Endothelial cell of umbilical vein (primary cell): ENCODE measurements at regions not wholly inside any gene's neighbourhood (a gene's known extent, or its start where the extent isn't known, plus 50 kb on each side); places are given as distances from the start of the nearest gene placed in this dataset.

Experiments
- BruUV-seq: library from RNA; stranded (reverse); fragments of 400-500 nt; replicated peaks from 2 replicates; lab custom pipeline; 2021; lab: Mats Ljungman, UMichigan
- CTCF ChIA-PET: fragments of 300-600, 350-600 bp; sonication (Branson Sonifier 250); formaldehyde crosslinking; loops from one replicate; lab custom pipeline; 2021; ENCODE audit warnings: antibody characterized with exemption, inconsistent platforms; lab: Charles Lee
- POLR2A ChIA-PET: fragments of 300-600, 350-600 bp; sonication (Branson Sonifier 250); formaldehyde crosslinking; loops from one replicate; lab custom pipeline; 2021; ENCODE audit warnings: antibody characterized with exemption, inconsistent platforms; lab: Charles Lee
- DNase-seq: peaks from one replicate; pipeline ENCODE4 v3.0.0-alpha.2; 2011; ENCODE audit warnings: low read depth, low spot score
- FAIRE-seq: peaks from 2 replicates; lab custom pipeline; 2011; peaks lifted over from hg19 to GRCh38; lab: Jason Lieb, UNC
- H2AFZ ChIP-seq: 2 replicates; pipeline ENCODE4 v1.6.0; 2012; ENCODE audit warnings: low read depth, low read length, control low read depth, inconsistent platforms
- H3K27ac ChIP-seq: 2 replicates; pipeline ENCODE4 v1.5.1; 2011; ENCODE audit warnings: low read depth, mild to moderate bottlenecking, control low read depth, low read length, moderate library complexity; ENCODE audit not compliant: insufficient read depth
- H3K27me3 ChIP-seq, 2 experiments: 2 replicates each; pipeline versions ENCODE4 v1.6.0 to v1.6.1; 2011; ENCODE audit warnings: low read length in 2 of 2, mixed read lengths in 1 of 2; ENCODE audit not compliant: control insufficient read depth in 2 of 2, insufficient read depth in 2 of 2
- H3K36me3 ChIP-seq, 2 experiments: 2 replicates in 1 of 2; 3 replicates in 1 of 2; pipeline ENCODE4 v1.5.1; 2011; ENCODE audit warnings: low read length in 2 of 2, mild to moderate bottlenecking in 1 of 2, moderate library complexity in 1 of 2; ENCODE audit not compliant: control insufficient read depth in 2 of 2, insufficient read depth in 2 of 2; ENCODE audit errors: extremely low read depth in 1 of 2
- H3K4me1 ChIP-seq: 3 replicates; pipeline ENCODE4 v1.5.1; 2011; ENCODE audit warnings: mild to moderate bottlenecking, low read length; ENCODE audit not compliant: control insufficient read depth, insufficient read depth; ENCODE audit errors: extremely low read depth
- H3K4me2 ChIP-seq: 2 replicates; pipeline ENCODE4 v1.6.1; 2011; ENCODE audit warnings: low read length, control low read depth, mixed read lengths; ENCODE audit not compliant: insufficient read depth
- H3K4me3 ChIP-seq, 3 experiments: fragments of 200-600 bp in 1 of 3; sonication (generic), shearing (Covaris generic) in 1 of 3; replicated peaks in 1 of 3; 2 replicates each; pipeline ENCODE4 v1.5.1; 2011 to 2016; ENCODE audit warnings: control low read depth in 3 of 3, low read length in 3 of 3, mild to moderate bottlenecking in 2 of 3, inconsistent platforms in 1 of 3, low read depth in 1 of 3, moderate library complexity in 1 of 3; ENCODE audit not compliant: insufficient read depth in 1 of 3
- H3K79me2 ChIP-seq: 2 replicates; pipeline ENCODE4 v1.6.0; 2012; ENCODE audit warnings: low read length, inconsistent platforms; ENCODE audit not compliant: control insufficient read depth, insufficient read depth
- H3K9ac ChIP-seq: replicated peaks from 2 replicates; pipeline ENCODE3; 2011; ENCODE audit warnings: low read length, control low read depth; ENCODE audit not compliant: insufficient read depth; ENCODE audit errors: extremely low read depth
- H3K9me1 ChIP-seq: replicated peaks from 3 replicates; pipeline ENCODE4 v1.6.0; 2011; ENCODE audit warnings: mild to moderate bottlenecking, low read length; ENCODE audit not compliant: control insufficient read depth, insufficient read depth; ENCODE audit errors: extremely low read depth
- H3K9me3 ChIP-seq: replicated peaks from 2 replicates; pipeline ENCODE4 v1.5.1; 2012; ENCODE audit warnings: low read length, inconsistent platforms; ENCODE audit not compliant: control insufficient read depth, insufficient read depth
- H4K20me1 ChIP-seq: replicated peaks from 2 replicates; pipeline ENCODE3; 2011; ENCODE audit warnings: mild to moderate bottlenecking, low read length; ENCODE audit not compliant: control insufficient read depth, insufficient read depth; ENCODE audit errors: extremely low read depth
- CTCF ChIP-seq, 2 donors: IDR thresholded peaks; 1 replicate in 1 of 2; 2 replicates in 1 of 2; pipeline ENCODE4 v1.5.1; 2011; ENCODE audit warnings: low read length in 2 of 2, mild to moderate bottlenecking in 2 of 2, moderate library complexity in 2 of 2, control low read depth in 1 of 2, inconsistent platforms in 1 of 2, low read depth in 1 of 2; ENCODE audit not compliant: insufficient read depth in 1 of 2; ENCODE audit errors: extremely low read depth in 1 of 2
- EZH2 ChIP-seq: IDR thresholded peaks from 2 replicates; pipeline ENCODE4 v1.6.1; 2012; ENCODE audit warnings: borderline replicate concordance, low read depth, mild to moderate bottlenecking, moderate library complexity, low read length, inconsistent platforms; ENCODE audit not compliant: severe bottlenecking
- FOS ChIP-seq: IDR thresholded peaks from 2 replicates; pipeline ENCODE4 v1.6.1; 2011; ENCODE audit warnings: mild to moderate bottlenecking, low read length, moderate library complexity, borderline replicate concordance; ENCODE audit not compliant: insufficient read depth
- GATA2 ChIP-seq: IDR thresholded peaks from 2 replicates; pipeline ENCODE4 v1.7.0; 2011; ENCODE audit warnings: low read depth, mild to moderate bottlenecking, moderate library complexity, mixed read lengths, low read length; ENCODE audit not compliant: insufficient read length, insufficient read depth
- JUN ChIP-seq: IDR thresholded peaks from 2 replicates; pipeline ENCODE4 v1.6.1; 2011; ENCODE audit warnings: borderline replicate concordance, low read depth; ENCODE audit not compliant: insufficient read length, insufficient read depth
- MAX ChIP-seq: IDR thresholded peaks from 2 replicates; pipeline ENCODE4 v1.6.1; 2011; ENCODE audit not compliant: insufficient read depth, insufficient read length
- MYC ChIP-seq: IDR thresholded peaks from one replicate; pipeline ENCODE4 v1.6.1; 2011; ENCODE audit warnings: mild to moderate bottlenecking, low read depth, low read length
- POLR2A ChIP-seq: IDR thresholded peaks from 2 replicates; pipeline ENCODE4 v1.6.1; 2012; ENCODE audit warnings: low read depth, mild to moderate bottlenecking, control low read depth, low read length
- POLR2AphosphoS5 ChIP-seq: IDR thresholded peaks from 2 replicates; pipeline ENCODE4 v1.6.1; 2012; ENCODE audit warnings: low read depth, mild to moderate bottlenecking, control low read depth, low read length, moderate library complexity; ENCODE audit not compliant: insufficient read depth
- dilution Hi-C: fragments of 300-500 bp; cut with MboI; formaldehyde crosslinking; loops from one replicate; pipeline ENCODE4 v1.15.0; 2019; ENCODE audit warnings: low sequenced_read_pairs; ENCODE audit not compliant: extremely low pct_ligation_motif_present
- intact Hi-C: fragments of 100-400 bp; cut with micrococcal nuclease; formaldehyde crosslinking; loops from one replicate; pipeline ENCODE4 v1.10.0; 2022

GRCh38 chr6:40258531-40258930 is 324.3 kb upstream of the MOCS1 start:
- ChIA-PET CTCF (no interaction called here), POLR2A (no interaction called here)
- no peaks in the 10 kb centered on the region for H3K4me1 ChIP-seq
- TF ChIP-seq JUN, result no peak
- TF ChIP-seq POLR2A, result no peak
- no peak for TF ChIP-seq EZH2
- no peak for TF ChIP-seq FOS
- no peak for TF ChIP-seq POLR2AphosphoS5
- no peaks in the 10 kb centered on the region for H3K9me3 ChIP-seq
- H3K79me2 ChIP-seq, result no peaks in the 10 kb centered on the region
- no peak overlapping the region for H3K9ac ChIP-seq
- FAIRE-seq, result no peak
- no peaks in the 10 kb centered on the region for H3K27me3 ChIP-seq
- H4K20me1 ChIP-seq, result no peaks in the 10 kb centered on the region
- intact Hi-C loops (no loop called here), dilution Hi-C loops (no loop called here)
- no peak overlapping the region for H2AFZ ChIP-seq
- H3K27ac ChIP-seq, result no peak overlapping the region
- no peak overlapping the region for H3K4me2 ChIP-seq
- BruUV-seq, result no TSS peak
- DNase-seq, result no peak
- no peaks in the 10 kb centered on the region for H3K9me1 ChIP-seq
- H3K36me3 ChIP-seq, result no peaks in the 10 kb centered on the region
- H3K4me3 ChIP-seq, result no peak overlapping the region

- Histone ChIP-seq H3K4me2 (no peak overlapping the region), H3K79me2 (no peaks in the 10 kb centered on the region), H3K9ac (no peak overlapping the region), H3K27ac (no peak overlapping the region), H3K4me1 (no peaks in the 10 kb centered on the region), H2AFZ (no peak overlapping the region), H3K9me1 (no peaks in the 10 kb centered on the region), H3K9me3 (no peaks in the 10 kb centered on the region), H3K4me3 (no peak overlapping the region), H3K27me3 (no peaks in the 10 kb centered on the region), H4K20me1 (no peaks in the 10 kb centered on the region), H3K36me3 (no peaks in the 10 kb centered on the region)
- ChIA-PET POLR2A (no interaction called here), CTCF (no interaction called here)
- no peak for FAIRE-seq
- TF ChIP-seq MYC (no peak), EZH2 (no peak), MAX (no peak), JUN (no peak), FOS (no peak), POLR2AphosphoS5 (no peak), CTCF (IDR thresholded peaks at IDR 0.05; ENCODE audit: extremely low read depth in 1 of 2, insufficient read depth in 1 of 2, low read depth in 1 of 2, low read length in 2 of 2) (no peak), POLR2A (no peak), GATA2 (no peak)
- DNase-seq, result no peak
- dilution Hi-C loops (no loop called here), intact Hi-C loops (no loop called here)
- BruUV-seq, result no TSS peak
These were observed 322.6 kb upstream of the MOCS1 start for GRCh38 chr6:40256831-40257230.
